ENCODE measurements at regions not wholly inside any gene's neighbourhood (a gene's known extent, or its start where the extent isn't known, plus 50 kb on each side); places are given as distances from the start of the nearest gene placed in this dataset.

DNA sequence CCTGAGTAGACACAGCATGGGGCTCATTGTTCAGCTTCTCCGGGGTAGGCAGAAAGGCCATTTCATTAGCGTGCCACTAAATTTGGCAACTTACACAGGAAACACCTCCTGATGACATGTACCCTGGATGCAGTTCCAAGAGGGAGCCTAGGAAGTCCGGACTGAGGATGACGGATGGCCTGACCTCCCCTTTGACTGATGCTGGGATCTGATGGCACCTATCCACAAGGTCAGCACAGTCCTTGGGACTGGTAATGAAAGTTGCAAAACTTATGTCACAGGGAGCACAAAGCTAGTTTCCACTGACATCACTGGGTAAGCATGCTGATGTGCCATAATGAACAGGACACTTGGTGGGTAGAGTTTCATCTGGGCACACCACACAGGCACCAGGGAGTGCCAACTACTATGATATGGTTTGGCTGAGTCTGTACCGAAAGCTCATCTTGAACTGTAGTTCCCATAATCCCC lies 126.7 kb upstream of the ARL4C start:
- ATAC-seq (no peak), DNase-seq (ENCODE audit: low spot score) (no peak)

- ATAC-seq, result no peak
- DNase-seq (ENCODE audit: low spot score), result no peak
Observed at GRCh38 chr2:234621120-234621519, 124.2 kb upstream of the ARL4C start.

- ATAC-seq, result no peak
- no peak for DNase-seq (ENCODE audit: low spot score)
Observed at GRCh38 chr2:234620018-234620417, 123.1 kb upstream of the ARL4C start.

GRCh38 chr2:234615643-234616356 lies 118.9 kb upstream of the ARL4C start:
- no peak for DNase-seq (ENCODE audit: low spot score)
- ATAC-seq, result peak; percentile 67

DNA sequence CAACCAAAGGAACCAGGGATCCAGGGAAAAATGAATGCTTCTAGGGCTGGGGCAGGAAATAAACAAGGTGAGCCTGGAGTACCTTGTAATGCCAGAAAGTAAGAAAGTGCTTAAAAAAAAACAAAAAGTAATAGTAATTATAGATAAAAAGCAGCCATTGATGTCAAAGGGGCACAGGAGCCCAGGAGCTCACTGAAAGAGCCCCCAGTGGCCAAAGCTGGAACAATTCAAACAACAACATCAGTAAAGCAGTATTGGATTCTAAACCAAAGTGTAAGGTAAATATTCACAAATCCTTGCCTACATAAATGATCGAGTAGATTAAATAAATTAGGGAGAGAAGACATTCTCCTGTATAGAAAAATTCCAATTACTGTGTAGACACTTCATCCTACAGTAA lies 114.3 kb upstream of the ARL4C start:
- no peak for DNase-seq (ENCODE audit: low spot score)
- ATAC-seq, result no peak

DNA sequence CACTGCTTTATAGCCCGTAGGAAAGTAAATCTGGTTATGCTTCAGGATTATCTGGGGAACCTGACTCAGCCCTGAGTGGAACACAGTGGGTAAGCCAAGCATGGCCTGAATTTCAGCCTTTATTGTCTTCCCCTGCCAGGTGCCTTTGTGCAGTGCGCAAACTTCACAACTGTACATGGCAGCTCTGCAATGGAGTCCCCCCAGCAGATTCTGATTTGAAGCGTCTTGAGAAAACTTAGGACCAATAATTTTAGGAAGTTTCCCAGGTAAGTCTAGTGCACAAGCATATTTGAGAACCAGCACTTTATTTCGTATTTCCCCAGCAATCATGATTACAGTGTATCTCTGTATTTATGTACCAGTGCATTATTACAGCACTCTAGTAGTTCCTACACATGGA lies 112.1 kb upstream of the ARL4C start:
- ATAC-seq, result no peak
- DNase-seq (ENCODE audit: low spot score), result no peak

DNA sequence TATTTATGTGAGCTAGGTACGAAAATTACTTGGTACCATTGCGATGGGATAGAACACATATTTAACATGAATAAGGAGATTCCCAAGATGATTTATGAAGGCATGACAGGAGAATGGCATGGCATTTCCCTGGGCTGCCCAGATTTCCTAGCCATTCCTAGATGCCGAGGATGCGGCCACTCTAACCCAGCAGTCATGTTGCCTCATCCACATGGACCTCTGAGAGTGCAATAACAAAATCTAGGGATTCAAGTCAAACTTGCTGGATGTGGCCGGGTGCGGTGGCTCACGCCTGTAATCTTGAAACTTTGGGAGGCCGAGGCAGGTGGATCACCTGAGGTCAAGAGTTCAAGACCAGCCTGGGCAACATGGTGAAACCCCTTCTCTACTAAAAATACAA lies 110.8 kb upstream of the ARL4C start:
- no peak for DNase-seq (ENCODE audit: low spot score)
- ATAC-seq, result no peak

GRCh38 chr2:234606896-234607295 lies 110.0 kb upstream of the ARL4C start:
- no peak for ATAC-seq
- no peak for DNase-seq (ENCODE audit: low spot score)

DNA sequence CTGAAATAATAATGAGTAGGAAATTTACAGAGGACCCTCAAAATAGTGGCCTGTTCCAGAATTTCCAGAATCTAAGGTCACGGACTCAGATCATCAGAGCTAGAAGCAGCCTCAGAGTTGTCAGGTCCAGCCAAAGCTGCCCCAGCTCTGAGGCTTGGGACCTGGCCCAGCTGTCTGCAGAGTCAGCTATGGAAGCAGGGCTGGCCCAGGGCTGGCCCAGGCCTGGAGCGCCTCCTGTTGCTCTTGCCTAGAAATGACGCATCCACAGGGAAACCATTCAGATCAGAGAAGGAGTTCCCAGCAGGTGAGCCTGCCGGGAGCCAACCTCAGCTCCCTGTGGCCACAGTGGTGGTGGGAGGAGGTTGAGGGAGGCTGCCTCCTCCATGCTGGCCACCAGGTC lies 106.7 kb upstream of the ARL4C start:
- no peak for DNase-seq (ENCODE audit: low spot score)
- ATAC-seq, result no peak

DNA sequence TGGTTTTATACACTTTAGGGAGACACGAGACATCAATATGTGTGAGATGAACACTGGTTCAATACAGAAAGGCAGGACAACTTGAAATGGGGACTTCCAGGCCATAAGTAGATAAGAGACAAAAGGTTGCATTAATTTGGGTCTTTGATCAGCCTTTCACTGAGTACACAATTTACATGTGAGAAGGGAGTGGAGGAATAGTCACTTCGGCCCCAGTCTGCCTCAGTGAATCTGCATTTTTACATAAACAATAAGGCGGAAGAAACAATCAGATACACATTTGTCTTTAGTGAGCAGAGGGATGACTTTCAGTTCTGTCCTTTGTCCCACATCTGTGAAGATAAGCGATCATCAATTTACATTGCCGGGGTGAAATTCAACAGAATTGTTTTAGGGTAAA lies 104.3 kb upstream of the ARL4C start:
- ATAC-seq, result no peak
- DNase-seq (ENCODE audit: low spot score), result no peak

DNA sequence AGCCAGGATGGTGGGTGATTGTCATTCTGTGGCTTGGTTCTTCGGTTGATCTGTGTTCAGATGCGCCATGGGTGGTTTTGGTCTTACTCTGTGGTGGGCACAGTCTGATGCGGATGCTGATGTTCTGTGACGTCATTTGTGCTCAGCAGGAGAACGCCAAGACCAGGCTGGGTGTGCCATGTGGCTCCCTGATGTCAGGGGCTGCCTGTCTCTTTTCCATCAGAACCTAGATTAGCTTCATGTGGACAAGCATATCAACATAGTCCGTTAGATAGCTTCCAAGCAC lies 100.6 kb upstream of the ARL4C start:
- no peak for ATAC-seq
- DNase-seq (ENCODE audit: low spot score), result no peak

GRCh38 chr2:234596696-234597575 lies 100.1 kb upstream of the ARL4C start:
- ATAC-seq, result no peak

DNA sequence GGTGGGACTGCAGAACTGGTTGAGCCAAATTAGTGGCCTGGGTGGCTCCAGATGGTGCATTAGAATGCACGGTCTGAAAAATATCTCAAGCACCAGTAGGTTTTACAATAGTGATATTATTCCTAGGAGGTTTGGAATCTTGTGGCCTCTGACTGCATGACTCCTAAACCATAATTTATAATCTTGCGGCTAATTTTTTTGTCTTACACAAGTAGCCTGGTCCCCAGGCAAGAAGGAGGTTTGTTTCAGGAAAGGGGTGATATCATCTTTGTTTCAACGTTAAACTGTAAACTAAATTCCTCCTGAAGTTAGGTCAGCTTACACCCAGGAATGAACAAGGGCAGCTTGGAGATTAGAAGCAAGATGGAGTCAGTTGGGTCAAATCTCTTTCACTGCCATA lies 98.9 kb upstream of the ARL4C start:
- DNase-seq (ENCODE audit: low spot score) (no peak), ATAC-seq (no peak)

More at GRCh38 chr2:234596696-234597575, 100.1 kb upstream of the ARL4C start:
- no peak for DNase-seq (ENCODE audit: low spot score)

DNA sequence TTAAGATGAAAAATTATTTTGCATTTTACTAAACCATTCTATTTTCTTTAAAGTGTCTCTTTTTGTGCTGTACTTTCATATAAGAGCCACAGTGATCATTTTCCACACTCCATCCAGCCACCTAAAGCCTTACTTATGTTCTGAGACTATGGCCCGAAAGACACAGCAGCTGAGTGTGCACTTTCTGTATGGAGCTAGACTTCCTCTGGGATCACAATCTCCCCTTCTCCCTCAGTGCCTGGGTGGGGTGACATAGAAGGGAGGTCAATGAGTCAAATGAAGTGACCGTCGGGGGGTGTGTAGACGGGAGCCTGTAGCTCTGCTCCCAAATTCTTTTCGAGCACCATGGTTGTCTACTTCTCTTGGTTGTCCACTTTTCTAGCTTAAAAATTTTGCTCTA lies 97.8 kb upstream of the ARL4C start:
- DNase-seq (ENCODE audit: low spot score), result no peak
- no peak for ATAC-seq

GRCh38 chr2:234593636-234594035 lies 96.8 kb upstream of the ARL4C start:
- ATAC-seq (no peak), DNase-seq (ENCODE audit: low spot score) (no peak)

- ATAC-seq, result no peak
- DNase-seq (ENCODE audit: low spot score), result no peak
Observed at GRCh38 chr2:234592541-234592940, 95.7 kb upstream of the ARL4C start.

GRCh38 chr2:234590076-234590475 lies 93.2 kb upstream of the ARL4C start:
- no peak for ATAC-seq
- DNase-seq (ENCODE audit: low spot score), result no peak

- ATAC-seq, result no peak
Observed at GRCh38 chr2:234588054-234588430, 91.2 kb upstream of the ARL4C start.

GRCh38 chr2:234587341-234588053 lies 90.6 kb upstream of the ARL4C start:
- ATAC-seq (no peak), DNase-seq (ENCODE audit: low spot score) (no peak)

More at GRCh38 chr2:234588054-234588430, 91.2 kb upstream of the ARL4C start:
- DNase-seq (ENCODE audit: low spot score), result no peak

DNA sequence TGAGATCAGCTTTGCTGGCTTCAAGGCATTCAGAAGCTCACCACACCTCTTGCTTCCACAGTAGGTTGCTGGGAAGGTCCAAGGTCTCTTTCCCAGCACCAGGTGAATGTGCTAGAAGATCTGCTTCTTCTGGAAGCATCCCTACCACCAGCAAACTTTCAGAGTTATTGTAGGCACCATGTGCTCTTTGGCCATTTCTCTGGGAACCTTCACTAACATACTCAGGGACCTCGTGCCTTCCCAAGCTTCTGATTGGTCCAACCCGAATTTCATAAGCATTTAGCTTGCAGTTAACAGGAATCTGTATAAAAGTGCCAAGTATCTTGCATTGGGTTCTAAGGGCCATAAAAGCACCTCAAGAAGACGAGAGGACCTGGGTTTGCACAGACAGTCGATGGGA lies 86.5 kb upstream of the ARL4C start:
- DNase-seq (ENCODE audit: low spot score) (no peak), ATAC-seq (no peak)

DNA sequence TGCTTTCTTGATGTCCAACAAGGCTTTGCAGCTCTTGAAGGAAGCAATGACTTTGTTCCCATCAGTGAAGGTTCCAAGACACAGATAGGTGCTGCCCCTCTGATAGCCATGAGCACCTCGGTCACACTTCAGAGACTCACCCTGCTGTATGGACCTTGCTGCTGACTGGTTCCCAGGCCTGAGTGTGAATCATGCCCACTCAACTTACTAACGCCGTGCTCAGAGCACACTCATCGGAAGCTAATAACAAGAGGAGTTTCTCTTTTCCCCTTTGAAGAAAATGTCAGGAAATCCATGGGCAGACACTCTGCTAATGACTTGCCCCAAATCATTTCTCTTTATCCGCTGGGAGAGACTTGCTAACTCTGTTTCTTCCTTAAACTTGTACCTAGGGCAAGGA lies 83.8 kb upstream of the ARL4C start:
- DNase-seq (ENCODE audit: low spot score) (no peak), ATAC-seq (no peak)

Measured in left lobe of liver (tissue), 2 donors.